GM21723 (cell line): ENCODE measurements at regions not wholly inside any gene's neighbourhood (a gene's known extent, or its start where the extent isn't known, plus 50 kb on each side); places are given as distances from the start of the nearest gene placed in this dataset.

Source experiments
- ATAC-seq: cut with Tn5 transposase; IDR thresholded peaks from one replicate; pipeline ENCODE4 v1.9.1; 2021; ENCODE audit warnings: mild to moderate bottlenecking, moderate library complexity; ENCODE audit not compliant: unreplicated experiment

DNA sequence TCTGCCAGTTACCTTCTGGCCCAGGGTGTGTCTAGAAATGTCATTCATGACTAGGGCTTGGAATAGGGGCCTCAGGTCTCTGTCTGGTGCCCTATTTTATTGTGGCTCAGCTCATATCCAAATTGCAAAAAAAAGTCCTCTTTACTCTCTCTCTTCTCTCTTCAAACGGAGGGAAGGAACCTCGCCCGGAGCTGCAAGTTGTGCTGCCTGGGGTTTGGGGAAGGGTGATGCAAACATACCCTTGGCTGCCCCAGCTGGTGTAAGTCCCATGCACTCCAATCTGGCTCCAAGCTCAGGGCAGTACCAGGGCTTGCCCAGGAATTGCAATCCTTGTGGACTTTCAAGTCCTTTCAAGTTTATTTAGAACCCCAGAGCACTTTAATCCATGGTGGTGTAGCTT lies 549.6 kb downstream of the PCDH17 start:
- no peak for ATAC-seq

DNA sequence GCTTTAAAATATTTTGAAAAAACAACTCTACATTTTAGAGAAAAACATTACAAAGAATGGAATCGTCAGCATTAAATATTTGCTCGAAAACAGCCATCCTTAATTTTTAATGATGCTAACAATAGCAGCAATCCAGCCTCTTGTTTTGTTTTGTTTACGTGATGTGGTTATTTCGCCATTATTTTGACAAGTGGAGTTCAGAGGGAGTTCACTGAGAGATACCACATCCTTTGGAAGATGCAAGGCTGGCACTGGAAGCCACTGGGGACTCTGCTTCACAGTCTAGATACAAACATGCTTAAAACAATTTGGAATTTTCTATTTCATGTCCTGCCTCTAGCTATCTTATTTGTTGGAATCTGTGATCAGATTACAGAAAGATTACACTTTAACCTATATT lies 556.3 kb downstream of the PCDH17 start:
- ATAC-seq: no peak

DNA sequence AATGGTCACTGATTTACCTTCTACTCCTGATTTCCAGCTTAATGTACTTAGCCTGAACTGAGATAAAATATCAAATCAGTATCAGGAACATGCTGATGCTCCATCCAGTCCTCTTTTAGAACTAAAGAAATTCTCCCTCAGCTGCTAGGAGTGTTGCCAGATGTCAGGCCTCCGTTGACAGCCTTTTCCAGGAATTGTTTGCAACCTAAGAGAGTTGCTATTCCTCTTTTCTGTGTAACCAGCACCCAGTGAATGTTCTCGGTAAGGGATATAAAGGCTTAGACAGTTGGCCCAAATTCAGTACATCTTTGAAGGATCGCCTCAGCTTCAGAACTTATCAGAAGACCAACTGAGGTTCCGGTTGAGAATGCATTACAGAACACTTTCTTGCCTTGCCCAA lies 559.0 kb downstream of the PCDH17 start:
- ATAC-seq: no peak

DNA sequence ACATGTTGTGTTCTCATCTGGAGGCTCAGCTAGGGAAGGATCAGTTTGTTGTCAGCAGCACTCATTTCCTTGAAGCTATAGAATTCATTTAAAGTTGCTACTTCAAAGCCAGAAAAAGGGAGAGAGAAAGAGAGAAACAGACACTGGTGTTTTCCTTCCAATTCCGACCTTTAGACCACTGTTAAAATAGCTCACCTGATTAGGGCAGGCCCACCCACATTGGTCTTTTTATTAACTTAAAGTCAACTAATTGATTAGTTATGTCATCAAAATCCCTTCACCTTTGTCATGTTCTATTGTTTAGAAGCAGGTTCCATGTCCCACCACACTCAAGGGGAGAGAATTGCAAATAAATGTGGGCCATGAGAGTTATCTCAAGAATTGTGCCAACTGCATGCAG lies 560.2 kb downstream of the PCDH17 start:
- ATAC-seq: no peak

DNA sequence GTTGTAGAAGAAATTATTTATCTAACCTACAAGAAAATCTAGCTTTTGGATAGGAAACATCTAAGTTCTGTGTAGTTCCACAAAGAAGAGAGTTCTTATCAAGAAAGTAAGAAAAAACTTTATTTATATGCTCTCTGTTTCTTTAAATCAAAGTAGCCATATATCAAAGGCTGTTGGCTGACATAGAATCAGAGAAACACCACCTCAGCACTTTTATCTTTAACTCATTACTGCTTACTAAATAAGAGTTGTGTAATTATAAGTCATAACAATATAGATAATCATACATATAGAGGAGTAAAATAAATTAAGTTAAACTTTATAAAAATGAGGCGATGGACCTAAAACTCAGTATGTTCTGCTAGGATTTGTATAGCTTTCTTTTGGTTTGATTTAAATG lies 570.6 kb downstream of the PCDH17 start:
- ATAC-seq: no peak

DNA sequence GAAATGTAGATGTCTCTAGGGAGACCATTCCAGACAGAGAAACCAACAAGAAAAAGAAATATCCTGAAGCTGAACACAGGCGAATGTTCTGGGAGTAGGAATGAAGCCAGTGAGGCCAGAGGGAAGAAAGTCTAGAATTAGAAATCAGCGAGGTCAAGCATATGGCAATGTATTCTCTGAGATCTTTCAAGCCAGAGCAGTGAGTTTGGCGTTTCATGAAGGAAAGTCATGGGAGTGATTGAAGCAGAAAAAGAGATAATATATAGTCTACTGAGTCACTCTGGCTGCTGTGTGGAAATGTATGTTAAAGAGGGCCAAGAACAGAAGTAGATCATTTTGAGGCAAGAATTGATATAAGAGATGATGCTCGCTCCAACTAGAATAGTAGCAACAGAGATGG lies 576.0 kb downstream of the PCDH17 start:
- ATAC-seq: no peak

DNA sequence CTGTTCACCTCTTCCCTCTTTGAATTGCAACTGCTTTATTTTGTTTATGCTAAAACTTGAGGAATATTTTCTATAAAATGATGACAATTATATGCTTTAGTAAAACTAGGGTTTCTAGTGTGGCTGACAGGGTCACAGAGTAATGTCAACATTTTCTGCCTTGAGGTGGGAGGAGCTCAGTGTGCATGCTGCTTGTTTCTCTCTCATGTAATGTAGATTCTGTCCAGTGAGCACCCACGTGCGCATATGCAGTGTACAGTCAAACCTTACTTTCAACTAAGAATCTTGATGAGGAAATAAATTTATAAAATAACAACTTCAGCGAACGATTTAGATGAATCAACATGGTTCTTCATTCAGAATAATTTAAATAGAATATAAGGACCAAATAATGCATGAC lies 603.9 kb downstream of the PCDH17 start:
- ATAC-seq: no peak

DNA sequence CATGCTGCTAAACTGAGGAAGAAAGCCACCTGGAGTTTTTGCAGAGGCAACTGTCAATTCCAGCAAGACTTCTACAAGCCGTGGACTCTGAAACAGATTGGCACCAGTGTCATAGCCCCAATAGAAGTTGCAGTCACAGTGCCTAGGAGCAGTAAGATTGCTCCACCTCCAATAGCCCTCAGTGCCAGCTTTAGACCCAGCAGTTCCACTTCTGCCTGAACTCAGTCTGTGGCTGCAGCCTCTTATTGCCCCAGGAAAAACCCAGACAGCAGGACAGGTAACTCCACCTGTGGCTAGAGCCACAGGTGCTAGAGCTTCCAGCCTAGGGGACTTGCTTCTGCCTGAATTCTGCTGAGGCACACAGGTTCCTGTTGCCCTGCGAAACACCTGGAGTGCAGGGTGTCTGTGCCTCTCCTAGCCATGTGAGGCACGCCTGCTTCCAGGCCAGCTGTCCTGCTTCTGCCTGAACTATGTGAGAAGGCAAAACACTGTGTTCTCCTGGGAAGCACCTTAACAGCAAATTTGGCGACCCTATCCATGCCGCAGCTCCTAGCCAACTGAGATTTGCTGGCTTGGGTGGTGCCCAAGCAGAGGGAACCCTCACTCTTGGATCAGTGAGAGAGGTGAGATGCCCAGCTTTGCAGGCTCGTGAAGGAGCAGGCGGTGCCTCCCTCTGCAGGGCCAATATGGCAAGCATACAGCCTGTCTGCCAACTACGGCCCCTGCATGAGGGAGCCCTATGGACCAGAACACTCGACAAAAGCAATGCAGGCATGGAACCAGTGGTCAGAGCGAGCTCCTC lies 607.6 kb downstream of the PCDH17 start:
- ATAC-seq: no peak

DNA sequence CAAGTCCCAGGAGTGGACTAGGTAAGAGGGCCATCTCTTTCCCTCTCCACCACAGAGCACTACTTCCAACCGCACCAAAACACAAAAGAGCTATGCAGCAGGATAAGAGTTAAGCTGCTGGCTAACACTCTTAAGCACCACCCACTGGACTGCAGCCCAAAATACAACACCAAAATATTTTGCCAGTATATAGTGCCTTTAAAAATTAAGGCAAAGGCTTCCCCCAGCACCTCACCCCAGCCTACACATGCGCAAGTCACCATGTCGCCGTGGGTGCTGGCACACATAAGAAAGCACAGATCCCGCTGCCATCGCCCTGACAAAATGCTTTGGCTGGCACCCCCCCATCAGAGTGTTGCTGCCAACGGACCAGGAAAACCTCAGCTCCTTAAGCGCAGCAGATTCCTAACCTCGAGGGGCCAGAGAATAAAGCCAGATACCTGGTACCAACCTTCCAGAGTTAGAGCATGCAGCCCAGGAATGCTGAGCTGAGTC lies 608.3 kb downstream of the PCDH17 start:
- no peak for ATAC-seq

DNA sequence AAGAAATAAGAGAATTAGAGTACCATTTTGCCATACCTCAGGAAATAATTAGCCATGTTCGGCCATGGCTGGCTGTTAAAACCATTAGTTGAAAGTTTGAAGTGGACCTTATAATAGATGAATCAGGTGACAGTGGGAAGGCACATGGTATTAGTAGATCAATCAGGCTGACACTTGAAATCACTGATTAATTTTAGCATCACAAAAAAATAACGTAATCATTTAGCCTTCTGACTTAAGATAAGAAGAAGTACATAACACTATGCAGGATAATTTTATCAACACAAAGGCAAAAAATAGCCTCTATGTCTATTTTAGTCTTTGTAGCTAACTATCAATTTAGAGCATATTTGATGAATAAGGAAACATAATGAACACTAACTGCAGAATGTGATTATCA lies 615.5 kb downstream of the PCDH17 start:
- no peak for ATAC-seq

DNA sequence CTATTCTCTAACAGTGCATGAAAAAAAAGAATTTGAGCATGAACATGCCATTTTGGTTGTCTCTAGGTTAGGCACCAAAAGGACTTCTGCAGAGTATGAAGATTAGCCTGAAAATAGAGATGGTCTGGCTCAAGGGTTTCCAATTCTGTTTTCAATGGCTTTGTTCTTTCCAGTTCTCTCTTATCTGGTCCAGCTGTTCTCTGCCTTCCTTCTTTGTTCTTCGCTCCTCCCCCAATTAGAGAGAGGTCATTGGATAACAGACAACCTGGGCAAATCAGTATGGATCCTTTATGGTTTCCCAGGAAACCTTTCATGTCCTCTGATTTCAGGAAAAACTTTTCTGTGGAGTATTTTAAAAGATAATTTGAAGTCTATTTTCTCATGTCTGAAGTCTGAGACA lies 623.4 kb downstream of the PCDH17 start:
- no peak for ATAC-seq

DNA sequence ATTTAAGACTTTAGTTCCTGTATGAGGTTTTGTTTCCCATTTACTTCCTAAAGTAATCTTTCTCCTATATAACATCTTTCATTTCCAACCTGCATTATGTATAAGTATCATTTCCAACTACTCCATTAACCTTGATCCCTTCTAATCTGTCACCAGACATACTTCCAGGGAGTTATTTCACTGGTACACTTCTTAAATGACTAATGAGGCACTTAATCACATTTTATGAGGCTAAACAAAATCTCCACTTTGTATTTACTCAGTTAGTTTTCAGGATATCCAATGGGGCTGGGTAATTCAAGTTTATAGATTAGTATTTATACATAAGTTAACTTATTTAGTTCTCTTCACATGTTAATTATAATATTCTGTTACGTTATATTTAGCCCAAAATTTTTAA lies 634.7 kb downstream of the PCDH17 start:
- no peak for ATAC-seq

DNA sequence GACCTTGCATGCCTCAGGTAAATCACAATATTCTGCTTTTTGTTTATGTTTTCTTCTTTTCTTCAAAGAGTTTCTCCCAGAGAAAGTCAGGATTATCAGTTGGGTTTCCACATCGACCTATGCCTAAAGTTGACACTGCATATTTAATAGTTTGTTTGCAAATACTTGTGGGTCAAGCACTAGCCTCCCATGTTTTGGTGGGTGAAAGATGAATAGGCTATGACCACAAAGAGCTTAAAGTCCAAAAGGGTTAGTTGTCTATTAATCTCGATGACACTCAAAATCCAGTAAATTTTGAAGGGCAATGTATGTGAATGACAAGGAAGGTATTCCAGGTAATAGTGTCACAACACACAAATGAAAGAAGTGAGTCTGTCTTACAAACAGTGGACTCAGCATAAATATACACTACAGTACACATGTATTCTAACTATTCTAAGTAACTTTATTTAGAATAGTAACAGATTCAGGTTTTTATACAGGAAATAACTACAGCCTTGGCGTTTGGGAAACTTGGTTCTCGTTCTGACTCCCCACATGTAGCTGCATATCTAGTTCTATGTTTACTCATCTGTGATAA lies 667.1 kb downstream of the PCDH17 start:
- no peak for ATAC-seq

DNA sequence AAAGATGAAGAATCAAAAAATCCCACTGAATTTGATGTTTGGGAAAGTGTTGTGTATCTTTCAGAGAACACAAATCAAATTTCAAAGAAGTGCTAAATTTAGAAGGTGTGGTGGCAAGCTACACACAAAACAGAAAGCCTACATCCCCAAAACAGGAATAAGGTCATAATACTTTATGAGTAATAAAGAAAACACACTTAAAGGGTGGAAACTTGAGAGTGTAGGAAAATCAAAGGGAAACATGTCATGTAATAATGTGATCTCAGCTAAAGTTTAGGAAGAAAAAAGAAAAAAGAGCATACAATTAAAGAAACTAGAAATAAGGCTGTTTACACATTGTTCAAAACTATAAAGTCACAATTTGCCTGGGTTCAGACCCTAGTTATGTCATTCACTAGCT lies 668.7 kb downstream of the PCDH17 start:
- no peak for ATAC-seq

DNA sequence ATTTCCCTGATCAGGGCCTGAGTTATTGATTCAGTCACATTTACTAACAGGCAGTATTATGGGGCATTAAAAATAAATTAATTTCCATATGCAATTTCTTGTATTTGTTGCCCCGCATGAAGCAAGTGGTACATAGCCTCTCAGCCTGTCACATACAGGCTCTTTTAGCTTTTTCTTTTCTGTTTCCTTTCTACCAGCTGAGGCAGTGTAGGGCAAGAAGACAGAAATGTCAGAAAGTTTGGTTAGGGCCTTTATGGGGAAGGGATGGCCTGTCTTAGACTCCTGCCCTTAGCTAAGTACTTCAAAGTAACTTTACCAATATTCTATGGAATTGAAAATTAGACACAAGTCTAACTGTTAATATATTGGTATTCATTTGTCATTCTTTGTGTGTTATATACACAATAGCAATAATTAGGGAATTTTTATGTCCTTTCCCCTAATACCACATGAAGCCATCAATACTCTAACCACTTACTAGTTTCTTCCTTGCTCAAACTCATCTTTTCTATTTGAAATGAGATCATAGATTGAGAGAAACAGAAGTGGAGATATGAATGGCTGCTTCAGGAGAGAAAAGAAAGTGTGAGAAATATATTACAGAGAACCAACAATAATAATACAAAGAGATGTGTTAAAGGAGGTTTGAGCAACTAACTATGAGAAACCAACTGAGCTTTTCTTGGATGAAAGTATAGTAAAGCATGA lies 669.6 kb downstream of the PCDH17 start:
- no peak for ATAC-seq

DNA sequence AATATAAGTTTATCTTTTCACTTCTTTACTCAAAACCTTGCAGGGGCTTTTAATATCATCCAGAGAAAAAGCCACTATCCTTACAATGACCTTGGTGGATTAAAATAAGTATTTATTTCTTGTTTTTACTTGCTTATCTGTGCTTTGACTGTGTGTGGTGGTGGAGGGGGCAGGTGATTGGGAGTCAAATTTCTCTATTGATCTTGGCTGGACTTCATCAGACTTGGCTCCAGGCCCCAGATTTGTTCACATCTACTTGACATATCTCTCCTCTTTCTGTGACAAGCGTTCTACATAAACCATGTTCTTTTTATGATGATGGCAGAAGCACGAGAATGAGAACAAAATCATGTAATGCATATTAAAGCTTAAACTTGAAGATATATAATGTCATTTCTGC lies 670.8 kb downstream of the PCDH17 start:
- no peak for ATAC-seq

DNA sequence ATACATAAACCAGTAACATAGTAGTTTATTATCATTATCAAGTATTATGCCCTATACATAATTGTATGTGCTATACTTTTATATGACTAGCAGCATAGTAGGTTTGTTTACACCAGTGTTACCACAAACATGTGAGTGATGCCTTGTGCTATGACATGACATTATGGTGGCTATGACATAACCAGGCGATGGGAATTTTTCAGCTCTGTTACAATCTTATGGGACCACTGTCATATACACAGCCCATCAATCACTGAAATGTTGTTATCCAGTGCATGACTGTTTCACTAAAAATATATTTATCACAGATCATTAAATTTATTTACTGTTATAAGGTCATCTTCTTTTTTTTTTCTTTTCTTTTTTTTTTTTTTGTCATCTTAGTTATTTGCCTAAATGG lies 674.5 kb downstream of the PCDH17 start:
- ATAC-seq: no peak

DNA sequence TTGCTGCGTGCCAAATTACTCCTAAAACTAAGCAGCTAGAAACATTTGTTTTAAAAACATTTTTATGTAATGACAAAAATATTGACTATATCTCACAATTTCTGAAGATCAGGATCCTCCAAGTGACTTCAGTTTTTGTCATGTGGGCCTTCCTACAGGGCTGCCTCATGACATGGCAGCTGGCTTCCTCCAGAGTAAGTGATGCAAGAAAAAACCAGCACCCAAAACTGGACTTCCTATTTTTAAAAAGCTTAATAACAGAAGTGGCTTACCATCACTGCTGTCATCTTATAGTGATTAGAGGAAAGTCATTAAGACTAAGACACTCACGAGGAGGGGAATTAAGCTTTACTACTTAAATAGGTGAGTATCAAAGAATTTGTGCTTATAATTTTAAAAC lies 681.7 kb downstream of the PCDH17 start:
- ATAC-seq: no peak

DNA sequence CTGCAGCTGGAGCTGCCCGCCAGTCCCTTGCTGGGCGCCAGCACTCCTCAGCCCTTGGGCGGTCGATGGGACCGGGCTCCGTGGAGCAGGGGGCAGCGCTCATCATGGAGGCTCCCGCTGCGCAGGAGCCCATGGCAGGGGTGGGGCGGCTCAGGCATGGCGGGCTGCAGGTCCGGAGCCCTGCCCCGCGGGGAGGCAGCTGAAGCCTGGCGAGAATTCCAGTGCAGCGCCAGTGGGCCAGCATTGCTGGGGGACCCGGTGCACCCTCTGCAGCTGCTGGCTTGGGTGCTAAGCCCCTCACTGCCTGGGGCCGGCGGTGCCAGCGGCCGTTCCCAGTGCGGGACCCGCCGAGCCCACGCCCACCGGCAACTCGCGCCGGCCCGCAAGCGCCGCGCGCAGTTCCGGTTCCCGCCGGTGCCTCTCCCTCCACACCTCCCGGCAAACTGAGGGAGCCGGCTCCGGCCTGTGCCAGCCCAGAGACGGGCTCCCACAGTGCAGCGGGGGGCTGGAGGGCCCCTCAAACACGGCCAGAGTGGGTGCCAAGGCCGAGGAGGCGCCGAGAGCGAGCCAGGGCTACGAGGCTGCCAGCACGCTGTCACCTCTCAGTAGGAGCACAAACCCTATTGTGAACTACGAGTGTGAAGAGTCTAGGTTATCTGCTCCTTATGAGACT lies 687.1 kb downstream of the PCDH17 start:
- no peak for ATAC-seq

DNA sequence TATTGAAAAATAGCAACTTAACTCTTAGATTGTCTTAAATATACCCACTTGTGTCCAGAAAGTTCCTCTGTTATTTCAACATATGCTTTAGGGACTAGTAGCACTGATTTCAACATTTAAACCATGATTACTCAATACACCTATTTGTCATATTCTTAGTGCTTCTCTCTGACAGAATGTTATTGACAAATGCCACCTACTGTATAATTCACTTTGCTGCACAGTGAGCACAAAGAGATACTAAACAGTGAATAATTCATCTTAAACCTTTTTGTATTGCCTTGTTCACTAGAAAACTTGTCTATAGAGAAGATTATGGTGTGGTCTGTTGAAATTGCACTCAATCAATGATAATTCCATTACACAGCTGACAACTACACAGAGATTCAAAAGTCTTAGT lies 692.6 kb downstream of the PCDH17 start:
- no peak for ATAC-seq

DNA sequence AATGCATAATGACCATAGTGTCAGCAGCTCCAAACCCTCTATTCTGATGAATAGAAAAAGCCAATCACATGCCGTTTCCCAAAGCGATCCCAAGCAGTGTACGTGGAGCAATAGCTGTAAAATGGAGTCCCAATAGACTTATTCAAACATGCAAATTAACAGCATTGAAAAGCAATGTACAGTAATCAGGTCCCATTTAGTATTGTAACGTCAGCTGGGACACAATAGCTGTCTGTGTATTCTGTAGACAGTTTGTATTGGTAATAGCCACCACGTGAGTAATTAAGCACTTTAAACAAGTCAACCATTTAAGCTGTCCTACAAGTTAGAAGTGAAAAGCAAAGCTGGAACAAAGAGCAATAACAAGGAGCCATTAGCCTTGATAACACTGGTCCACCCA lies 698.2 kb downstream of the PCDH17 start:
- no peak for ATAC-seq

DNA sequence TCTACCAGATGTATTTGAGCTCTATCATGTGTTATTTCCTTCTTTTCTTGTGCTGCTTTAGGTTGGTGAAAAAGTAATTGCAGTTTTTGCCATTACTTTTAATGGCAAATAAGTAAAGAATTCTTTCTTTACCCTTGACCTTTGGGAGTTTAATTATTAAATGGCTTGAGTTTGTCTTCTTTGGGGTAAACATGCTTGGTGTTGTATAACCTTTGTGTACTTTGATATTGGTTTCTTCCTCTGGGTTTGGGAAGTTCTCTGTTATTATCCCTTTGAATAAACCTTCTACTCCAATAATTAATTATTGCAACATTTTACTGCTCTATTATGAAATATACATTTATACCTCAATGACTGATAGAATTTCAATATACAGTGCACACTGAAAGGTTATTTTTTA lies 709.4 kb downstream of the PCDH17 start:
- no peak for ATAC-seq
